A673 (cell line): ENCODE measurements at regions not wholly inside any gene's neighbourhood (a gene's known extent, or its start where the extent isn't known, plus 50 kb on each side); places are given as distances from the start of the nearest gene placed in this dataset.
"Not testable (repeated sequence)": the region's sequence is repeated elsewhere in the genome, so short reads cannot be mapped to it uniquely, and the experiment has no call there.

Source experiments
- BruUV-seq: library from RNA; stranded (reverse); fragments of 400-500 nt; replicated peaks from 2 replicates; lab custom pipeline; 2021; lab: Mats Ljungman, UMichigan
- CTCF ChIA-PET: fragments of 300-600 bp; sonication (Branson Sonifier 250); formaldehyde crosslinking; loops from one replicate; lab custom pipeline; 2022; ENCODE audit warnings: antibody characterized with exemption; lab: Charles Lee
- POLR2A ChIA-PET: fragments of 300-600 bp; sonication (Branson Sonifier 250); formaldehyde crosslinking; loops from one replicate; lab custom pipeline; 2022; ENCODE audit warnings: antibody characterized with exemption; ENCODE audit not compliant: low non-redundant PET; lab: Charles Lee
- DNase-seq: peaks from one replicate; pipeline ENCODE4 v3.0.0-alpha.2; 2015; ENCODE audit warnings: low spot score
- H3K27ac ChIP-seq: fragments of 200-600 bp; sonication (generic); 2 replicates; pipeline ENCODE4 v1.5.1; 2016; ENCODE audit warnings: mixed run types, low read depth, mild to moderate bottlenecking, mixed read lengths, antibody characterized with exemption, low read length; ENCODE audit not compliant: poor library complexity, severe bottlenecking
- H3K27me3 ChIP-seq: fragments of 200-600 bp; sonication (generic); replicated peaks from 2 replicates; pipeline ENCODE4 v1.6.1; 2017; ENCODE audit warnings: mixed run types, low read depth, mild to moderate bottlenecking, mixed read lengths, antibody characterized with exemption, low read length; ENCODE audit not compliant: insufficient read depth, poor library complexity
- H3K36me3 ChIP-seq: fragments of 200-600 bp; sonication (generic); 2 replicates; pipeline ENCODE4 v1.6.1; 2016; ENCODE audit warnings: mixed run types, mild to moderate bottlenecking, mixed read lengths, antibody characterized with exemption, low read length; ENCODE audit not compliant: insufficient read depth, poor library complexity, severe bottlenecking
- H3K4me1 ChIP-seq: fragments of 200-600 bp; sonication (generic); 2 replicates; pipeline ENCODE4 v1.6.1; 2017; ENCODE audit warnings: mixed run types, mild to moderate bottlenecking, mixed read lengths, antibody characterized with exemption, low read length; ENCODE audit not compliant: insufficient read depth, poor library complexity, severe bottlenecking
- H3K4me3 ChIP-seq: fragments of 200-600 bp; sonication (generic); 2 replicates; pipeline ENCODE4 v1.5.1; 2016; ENCODE audit warnings: low read depth, mixed run types, mild to moderate bottlenecking, mixed read lengths, low read length; ENCODE audit not compliant: poor library complexity, severe bottlenecking
- H3K9me3 ChIP-seq: fragments of 200-600 bp; sonication (generic); 2 replicates; pipeline ENCODE4 v1.6.1; 2016; ENCODE audit warnings: mixed run types, low read depth, mild to moderate bottlenecking, mixed read lengths, antibody characterized with exemption, low read length; ENCODE audit not compliant: poor library complexity, severe bottlenecking
- EZH2 ChIP-seq: fragments of 200-600 bp; sonication (generic); IDR thresholded peaks from 2 replicates; pipeline ENCODE4 v1.6.1; 2017; ENCODE audit warnings: borderline replicate concordance, low read depth, mild to moderate bottlenecking, mixed read lengths, antibody characterized with exemption, low read length; ENCODE audit not compliant: poor library complexity, severe bottlenecking
- intact Hi-C: fragments of 100-400 bp; cut with micrococcal nuclease; formaldehyde crosslinking; loops from one replicate; pipeline ENCODE4 v1.10.0; 2022; ENCODE audit not compliant: unreplicated experiment
- TF ChIP-seq, protein P1 (sequence below): fragments of 300-800, 200-600 bp; sonication (generic); conservative IDR thresholded peaks from 2 replicates; pipeline ENCODE4 v1.5.1; 2017; ENCODE audit warnings: low read depth, mild to moderate bottlenecking, antibody characterized with exemption, low read length, moderate library complexity, mixed read lengths

DNA sequence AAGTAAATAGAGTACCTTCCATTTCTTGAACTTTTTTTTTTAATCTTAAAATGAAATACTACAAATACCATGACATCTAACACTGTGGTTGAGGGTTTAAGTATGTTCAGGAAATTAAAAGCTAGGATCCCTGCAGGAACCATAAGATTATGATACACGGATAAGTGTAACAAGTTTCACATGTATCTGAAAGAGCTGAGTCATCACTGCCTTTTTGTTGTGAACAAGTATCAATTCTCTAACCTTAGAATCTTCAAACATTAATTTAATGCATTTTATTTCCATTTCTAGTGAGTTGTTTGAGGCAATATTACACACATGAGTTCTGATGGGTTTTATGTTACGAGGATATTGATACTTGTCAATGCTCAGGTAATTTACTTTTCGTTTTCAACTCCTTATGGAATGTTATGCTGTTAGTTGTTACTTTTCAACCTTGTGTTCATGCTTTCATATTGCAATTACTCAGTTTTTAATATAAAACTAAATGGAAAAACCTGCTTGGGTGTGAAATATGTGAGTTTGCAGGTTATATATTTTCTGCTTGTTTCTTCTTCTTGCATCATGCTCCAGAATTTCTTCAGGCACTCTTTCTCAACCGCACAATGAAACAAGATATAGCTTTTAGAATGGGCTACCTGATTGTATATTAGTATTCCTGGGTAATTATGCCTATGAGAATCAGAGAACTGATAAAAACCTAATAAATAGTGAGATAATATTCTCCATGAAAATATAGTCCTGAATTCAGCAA lies 361.3 kb upstream of the MTNR1B start:
- DNase-seq: no peak
- BruUV-seq: no TSS peak
- POLR2A ChIA-PET: no interaction called here
- CTCF ChIA-PET: no interaction called here
- no peak overlapping the region for H3K4me3 ChIP-seq
- no peaks in the 10 kb centered on the region for H3K4me1 ChIP-seq
- no peaks in the 10 kb centered on the region for H3K36me3 ChIP-seq
- no peaks in the 10 kb centered on the region for H3K27me3 ChIP-seq
- H3K9me3 ChIP-seq: no peaks in the 10 kb centered on the region
- no peak for TF ChIP-seq EZH2
- TF ChIP-seq, protein P1, sequence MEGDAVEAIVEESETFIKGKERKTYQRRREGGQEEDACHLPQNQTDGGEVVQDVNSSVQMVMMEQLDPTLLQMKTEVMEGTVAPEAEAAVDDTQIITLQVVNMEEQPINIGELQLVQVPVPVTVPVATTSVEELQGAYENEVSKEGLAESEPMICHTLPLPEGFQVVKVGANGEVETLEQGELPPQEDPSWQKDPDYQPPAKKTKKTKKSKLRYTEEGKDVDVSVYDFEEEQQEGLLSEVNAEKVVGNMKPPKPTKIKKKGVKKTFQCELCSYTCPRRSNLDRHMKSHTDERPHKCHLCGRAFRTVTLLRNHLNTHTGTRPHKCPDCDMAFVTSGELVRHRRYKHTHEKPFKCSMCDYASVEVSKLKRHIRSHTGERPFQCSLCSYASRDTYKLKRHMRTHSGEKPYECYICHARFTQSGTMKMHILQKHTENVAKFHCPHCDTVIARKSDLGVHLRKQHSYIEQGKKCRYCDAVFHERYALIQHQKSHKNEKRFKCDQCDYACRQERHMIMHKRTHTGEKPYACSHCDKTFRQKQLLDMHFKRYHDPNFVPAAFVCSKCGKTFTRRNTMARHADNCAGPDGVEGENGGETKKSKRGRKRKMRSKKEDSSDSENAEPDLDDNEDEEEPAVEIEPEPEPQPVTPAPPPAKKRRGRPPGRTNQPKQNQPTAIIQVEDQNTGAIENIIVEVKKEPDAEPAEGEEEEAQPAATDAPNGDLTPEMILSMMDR: no peak
- intact Hi-C loops: no loop called here
- no peak overlapping the region for H3K27ac ChIP-seq

DNA sequence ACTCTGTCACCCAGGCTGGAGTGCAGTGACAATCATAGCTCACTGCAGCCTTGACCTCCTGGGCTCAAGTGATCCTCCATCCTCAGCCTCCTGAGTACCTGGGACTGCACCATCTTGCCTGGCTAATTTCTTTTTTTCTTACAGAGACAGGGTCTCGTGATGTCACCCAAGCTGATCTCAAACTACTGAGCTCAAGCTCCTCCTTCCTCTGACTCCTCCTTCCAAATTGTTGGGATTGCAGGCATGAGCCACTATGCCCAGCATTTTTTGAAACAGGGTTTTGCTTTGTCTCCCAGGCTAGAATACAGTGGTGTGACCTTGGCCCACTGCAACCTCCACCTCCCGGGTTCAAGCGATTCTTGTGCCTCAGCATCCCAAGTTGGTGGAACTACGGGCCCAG lies 358.3 kb upstream of the MTNR1B start:
- no peak for DNase-seq
- H3K36me3 ChIP-seq: no peaks in the 10 kb centered on the region
- H3K4me3 ChIP-seq: no peak overlapping the region
- CTCF ChIA-PET: no interaction called here
- no peaks in the 10 kb centered on the region for H3K4me1 ChIP-seq
- no peaks in the 10 kb centered on the region for H3K9me3 ChIP-seq
- H3K27me3 ChIP-seq: no peaks in the 10 kb centered on the region
- intact Hi-C loops: no loop called here
- BruUV-seq: no TSS peak
- POLR2A ChIA-PET: no interaction called here
- TF ChIP-seq, protein P1: no peak
- TF ChIP-seq EZH2: no peak
- no peak overlapping the region for H3K27ac ChIP-seq

DNA sequence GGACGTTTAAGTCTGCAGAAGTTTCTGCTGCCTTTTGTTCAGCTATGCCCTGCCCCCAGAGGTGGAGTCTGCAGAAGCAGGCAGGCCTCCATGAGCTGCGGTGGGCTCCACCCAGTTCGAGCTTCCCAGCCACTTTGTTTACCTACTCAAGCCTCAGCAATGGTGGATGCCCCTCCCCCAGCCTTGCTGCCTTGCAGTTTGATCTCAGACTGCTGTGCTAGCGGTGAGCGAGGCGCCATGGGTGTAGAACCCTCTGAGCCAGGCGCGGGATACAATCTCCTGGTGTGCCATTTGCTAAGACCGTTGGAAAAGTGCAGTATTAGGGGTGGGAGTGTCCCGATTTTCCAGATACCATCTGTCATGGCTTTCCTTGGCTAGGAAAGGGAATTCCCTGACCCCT lies 351.4 kb upstream of the MTNR1B start:
- DNase-seq, H3K9me3 ChIP-seq, BruUV-seq, H3K27me3 ChIP-seq, CTCF ChIA-PET, intact Hi-C loops, H3K36me3 ChIP-seq, H3K4me3 ChIP-seq, H3K4me1 ChIP-seq, POLR2A ChIA-PET, H3K27ac ChIP-seq: not testable (repeated sequence)

DNA sequence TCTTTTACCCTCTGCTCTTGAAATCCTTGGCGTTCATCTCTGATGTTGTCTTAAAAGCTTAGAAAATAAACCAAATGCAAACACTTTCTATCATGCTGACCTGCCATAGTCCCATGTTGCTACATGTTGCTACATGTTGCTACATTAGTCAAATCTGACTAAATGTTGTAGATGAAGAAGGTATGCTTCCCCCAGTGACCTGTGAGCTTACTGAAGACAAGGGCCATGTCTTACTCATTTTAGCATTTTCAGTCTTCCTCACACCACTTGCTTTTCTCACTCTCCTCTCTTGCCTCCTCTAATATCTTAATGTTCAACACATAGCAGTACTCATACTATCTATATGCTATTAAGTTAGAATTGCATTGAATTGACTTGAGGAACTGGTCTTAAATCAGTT lies 346.4 kb upstream of the MTNR1B start:
- DNase-seq: no peak
- ChIA-PET CTCF (no interaction called here), POLR2A (no interaction called here)
- TF ChIP-seq EZH2: no peak
- TF ChIP-seq, protein P1: no peak
- H3K36me3 ChIP-seq: no peaks in the 10 kb centered on the region
- no peak overlapping the region for H3K27ac ChIP-seq
- H3K9me3 ChIP-seq: no peaks in the 10 kb centered on the region
- BruUV-seq: no TSS peak
- H3K4me3 ChIP-seq: no peak overlapping the region
- no peaks in the 10 kb centered on the region for H3K27me3 ChIP-seq
- H3K4me1 ChIP-seq: no peaks in the 10 kb centered on the region
- intact Hi-C loops: no loop called here
